Fibroblast of pulmonary artery (primary cell): ENCODE measurements at regions not wholly inside any gene's neighbourhood (a gene's known extent, or its start where the extent isn't known, plus 50 kb on each side); places are given as distances from the start of the nearest gene placed in this dataset.

Experiments
- DNase-seq: peaks from one replicate; pipeline ENCODE4 v3.0.0-alpha.2; 2010; ENCODE audit warnings: low read depth
- H3K4me3 ChIP-seq: replicated peaks from 2 replicates; pipeline ENCODE4 v1.5.1; 2011; ENCODE audit warnings: low read depth, mild to moderate bottlenecking, control low read depth, low read length, moderate library complexity
- CTCF ChIP-seq: IDR thresholded peaks from 2 replicates; pipeline ENCODE4 v1.5.1; 2011; ENCODE audit warnings: mild to moderate bottlenecking, control low read depth, low read length, inconsistent platforms; ENCODE audit errors: missing control alignments

DNA sequence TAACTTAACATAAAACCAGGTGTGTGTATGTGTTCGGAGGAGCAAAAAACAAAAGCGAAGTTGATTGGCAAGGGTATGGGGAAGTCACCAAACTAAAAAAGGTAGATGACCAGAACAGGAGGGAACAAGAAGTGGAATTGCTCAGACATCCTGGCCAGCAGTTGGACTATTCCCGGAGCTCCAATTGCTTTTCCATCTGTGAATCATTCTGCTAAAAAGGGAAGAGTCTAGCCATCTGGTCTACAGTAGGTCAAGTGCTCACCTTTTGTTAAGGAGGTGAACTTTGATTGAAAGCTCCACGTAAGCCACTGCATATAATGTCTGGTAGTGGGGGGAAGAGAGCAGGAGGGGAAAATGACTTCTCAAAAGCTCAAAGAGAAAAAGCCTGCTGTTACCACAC, 50.0 kb upstream of the BET1 start:
- no peak for TF ChIP-seq CTCF
- no peak for DNase-seq
- H3K4me3 ChIP-seq: no peak overlapping the region

DNA sequence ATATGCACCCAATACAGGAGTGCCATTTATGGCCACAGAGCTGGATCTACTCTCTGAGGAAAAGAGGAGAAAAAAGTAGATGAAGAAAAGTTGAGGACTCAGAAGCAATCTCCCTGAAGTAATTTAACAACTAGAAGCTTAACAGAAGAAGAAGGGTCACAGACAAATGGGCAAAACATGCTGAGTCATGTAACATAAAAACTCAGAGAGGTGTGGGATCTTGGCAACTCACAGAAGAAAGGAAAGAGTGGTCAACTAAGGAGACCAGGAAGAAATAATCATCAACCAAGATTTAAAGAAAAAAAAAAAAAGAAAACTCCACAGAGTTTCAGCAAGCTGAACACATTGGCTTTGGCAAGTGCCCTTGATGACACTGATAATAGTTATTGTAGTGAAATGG, 51.8 kb upstream of the BET1 start:
- no peak for TF ChIP-seq CTCF
- H3K4me3 ChIP-seq: no peak overlapping the region
- peak; percentile 35 for DNase-seq

DNA sequence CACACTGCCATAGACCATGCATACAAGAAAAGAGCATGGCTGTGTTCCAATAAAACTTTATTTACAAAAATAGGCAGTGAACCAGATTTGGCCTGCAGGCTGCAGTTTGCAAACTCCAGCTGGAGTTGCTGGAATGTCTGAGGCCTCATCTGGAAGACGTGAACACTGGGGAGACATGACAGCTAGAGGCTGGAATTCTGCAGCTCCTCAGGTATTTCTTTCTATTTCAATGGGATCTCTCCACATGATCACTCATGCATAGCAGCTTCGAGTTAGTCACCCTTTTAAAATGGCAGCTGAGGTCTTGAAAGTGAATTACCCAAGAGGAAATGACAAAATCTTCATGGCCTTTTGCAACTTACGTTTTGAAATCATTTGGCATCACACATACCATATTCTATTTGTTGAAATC, 52.6 kb upstream of the BET1 start:
- TF ChIP-seq CTCF: no peak
- peak; percentile 97 for DNase-seq
- H3K4me3 ChIP-seq: no peak overlapping the region

GRCh38 chr7:94057955-94058354, 53.8 kb upstream of the BET1 start:
- no peak overlapping the region for H3K4me3 ChIP-seq
- TF ChIP-seq CTCF: no peak
- DNase-seq: no peak

GRCh38 chr7:94059746-94060145, 55.6 kb upstream of the BET1 start:
- peak; percentile 89 for DNase-seq
- no peak overlapping the region for H3K4me3 ChIP-seq
- TF ChIP-seq CTCF: no peak

DNA sequence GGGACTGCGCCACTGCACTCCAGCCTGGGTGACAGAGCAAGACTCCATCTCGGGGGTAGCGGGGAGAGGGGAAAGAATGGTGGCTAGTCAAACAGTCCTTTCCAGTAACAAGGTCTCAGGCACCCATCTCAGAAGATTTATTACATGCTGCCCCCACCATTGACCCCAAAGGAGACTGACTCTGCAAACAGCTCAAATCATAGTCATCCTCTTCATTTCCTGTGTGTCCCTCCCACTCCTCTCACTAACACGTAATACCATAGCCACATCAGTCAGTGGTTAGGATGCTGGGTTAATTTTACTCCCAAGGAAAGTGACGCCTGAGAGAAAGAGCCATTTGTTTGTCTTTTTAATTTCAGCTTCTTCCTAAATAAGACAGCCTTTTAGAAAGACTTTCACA, 56.6 kb upstream of the BET1 start:
- H3K4me3 ChIP-seq: no peak overlapping the region
- TF ChIP-seq CTCF: no peak
- peak; percentile 36 for DNase-seq

DNA sequence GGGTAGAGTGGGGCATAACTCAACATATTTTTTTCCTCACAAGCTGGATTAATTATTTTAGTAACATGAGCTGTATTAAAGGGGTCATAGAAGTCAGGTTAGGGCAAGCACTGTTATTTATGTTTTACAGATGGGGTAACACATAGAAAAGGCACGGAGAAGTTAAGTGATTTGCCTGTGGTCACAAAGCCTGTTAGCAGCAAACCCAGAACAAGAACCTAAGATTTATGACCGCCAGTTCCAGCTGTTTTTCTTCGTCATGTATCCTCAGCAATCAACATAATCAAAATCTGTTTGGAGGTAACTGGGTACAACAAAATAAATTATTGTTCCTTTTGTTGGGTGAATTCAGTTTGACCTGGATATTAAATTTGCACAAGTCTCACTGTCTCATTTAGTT, 57.2 kb upstream of the BET1 start:
- no peak overlapping the region for H3K4me3 ChIP-seq
- no peak for DNase-seq
- no peak for TF ChIP-seq CTCF
